GM23248 (cell line): ENCODE measurements at regions not wholly inside any gene's neighbourhood (a gene's known extent, or its start where the extent isn't known, plus 50 kb on each side); places are given as distances from the start of the nearest gene placed in this dataset.

Experiments
- DNase-seq: peaks from one replicate; pipeline ENCODE4 v3.0.0-alpha.2; 2015
- H2AFZ ChIP-seq: fragments of 200-600 bp; sonication (generic); 2 replicates; pipeline ENCODE4 v1.6.1; 2016; ENCODE audit warnings: antibody characterized with exemption
- H3F3A ChIP-seq: fragments of 200-600 bp; sonication (generic); 2 replicates; pipeline ENCODE4 v1.6.1; 2016; ENCODE audit warnings: mild to moderate bottlenecking, antibody characterized with exemption, mixed run types; ENCODE audit not compliant: insufficient read depth
- H3K27ac ChIP-seq: fragments of 200-600 bp; sonication (generic); 2 replicates; pipeline ENCODE4 v1.5.1; 2016; ENCODE audit warnings: mild to moderate bottlenecking
- H3K27me3 ChIP-seq: fragments of 200-600 bp; sonication (generic); replicated peaks from 2 replicates; pipeline ENCODE4 v1.6.1; 2016; ENCODE audit warnings: mild to moderate bottlenecking; ENCODE audit not compliant: insufficient read depth
- H3K36me3 ChIP-seq: fragments of 200-600 bp; sonication (generic); 2 replicates; pipeline ENCODE4 v1.6.1; 2016; ENCODE audit warnings: low read depth, mild to moderate bottlenecking
- H3K4me1 ChIP-seq: fragments of 200-600 bp; sonication (generic); 2 replicates; pipeline ENCODE4 v1.6.1; 2016; ENCODE audit warnings: mild to moderate bottlenecking; ENCODE audit not compliant: insufficient read depth
- H3K4me2 ChIP-seq: fragments of 200-600 bp; sonication (generic); one replicate; pipeline ENCODE4 v1.6.1; 2016; ENCODE audit warnings: mild to moderate bottlenecking; ENCODE audit not compliant: unreplicated experiment
- H3K4me3 ChIP-seq: fragments of 200-600 bp; sonication (generic); 2 replicates; pipeline ENCODE4 v1.5.1; 2016; ENCODE audit warnings: mild to moderate bottlenecking
- H3K79me2 ChIP-seq: fragments of 200-600 bp; sonication (generic); 2 replicates; pipeline ENCODE4 v1.6.1; 2016; ENCODE audit warnings: mild to moderate bottlenecking; ENCODE audit not compliant: insufficient read depth
- H3K9ac ChIP-seq: fragments of 200-600 bp; sonication (generic); 2 replicates; pipeline ENCODE4 v1.6.1; 2016; ENCODE audit warnings: mild to moderate bottlenecking
- H3K9me2 ChIP-seq: fragments of 200-600 bp; sonication (generic); 2 replicates; pipeline ENCODE4 v1.6.1; 2016; ENCODE audit warnings: mixed run types, mild to moderate bottlenecking, moderate library complexity; ENCODE audit not compliant: insufficient read depth
- H3K9me3 ChIP-seq: fragments of 200-600 bp; sonication (generic); one replicate; pipeline ENCODE4 v1.6.1; 2017; ENCODE audit warnings: low read depth
- H4K20me1 ChIP-seq: fragments of 200-600 bp; sonication (generic); 2 replicates; pipeline ENCODE4 v1.6.0; 2016; ENCODE audit not compliant: insufficient read depth
- EZH2 ChIP-seq: fragments of 200-600 bp; sonication (generic); IDR thresholded peaks from 2 replicates; pipeline ENCODE4 v1.6.1; 2018; ENCODE audit warnings: antibody characterized with exemption, mild to moderate bottlenecking; ENCODE audit not compliant: insufficient read depth, poor library complexity, severe bottlenecking
- EZH2phosphoT487 ChIP-seq: fragments of 200-600 bp; sonication (generic); IDR thresholded peaks from 2 replicates; pipeline ENCODE4 v1.6.1; 2018; ENCODE audit warnings: antibody characterized with exemption, moderate library complexity, mild to moderate bottlenecking, low read depth; ENCODE audit not compliant: insufficient read depth
- WGBS, 2 experiments: methylation state at CpG; one replicate each; pipeline ENCODE4 v1.1.6; 2015 to 2017; ENCODE audit warnings: low lambda C conversion rate in 2 of 2, low coverage in 1 of 2; ENCODE audit errors: missing lambda C conversion rate in 2 of 2; 5-methylcytosine and 5-hydroxymethylcytosine counted together
- in situ Hi-C: fragments of 300-500 bp; cut with MboI; formaldehyde crosslinking; loops from 2 replicates; pipeline ENCODE4 v1.15.0; 2020

DNA sequence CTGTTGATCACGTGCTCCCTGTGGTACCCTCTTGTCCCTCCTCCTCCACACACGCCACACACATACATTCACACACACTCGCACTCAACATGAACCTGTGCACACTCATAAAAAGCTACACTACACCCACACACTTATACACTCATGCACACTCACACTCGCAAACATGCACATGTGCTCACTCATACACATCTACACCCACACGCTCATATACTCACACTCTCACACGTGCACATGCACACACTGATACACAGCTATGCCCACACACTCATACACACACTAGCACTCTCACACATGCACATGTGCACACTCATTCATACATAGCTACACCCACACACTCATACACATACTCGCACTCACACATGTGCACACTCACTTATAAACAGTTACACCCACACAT lies 113.6 kb downstream of the LRATD1 start:
- H3F3A ChIP-seq = peaks cover 20% of the 10 kb centered on the region
- H3K4me1 ChIP-seq = peaks cover 24% of the 10 kb centered on the region
- H3K9me2 ChIP-seq = 0 out of 2 replicates have a peak, but pooled peaks cover 3% of the 10 kb centered on the region
- no peak overlapping the region for H3K4me3 ChIP-seq
- TF ChIP-seq EZH2 (no peak), EZH2phosphoT487 (no peak)
- H3K9ac ChIP-seq = no peak overlapping the region
- H2AFZ ChIP-seq = no peak overlapping the region
- H3K27ac ChIP-seq = no peak overlapping the region
- no peaks in the 10 kb centered on the region for H4K20me1 ChIP-seq
- H3K27me3 ChIP-seq = no peaks in the 10 kb centered on the region
- H3K36me3 ChIP-seq = no peaks in the 10 kb centered on the region
- in situ Hi-C loops = no loop called here
- H3K4me2 ChIP-seq = no peak overlapping the region
- H3K79me2 ChIP-seq = no peaks in the 10 kb centered on the region
- no peak for DNase-seq
- 80 to 82% methylated on average over 7 of the region's 7 CpGs for WGBS, 2 experiments
- no peaks in the 10 kb centered on the region for H3K9me3 ChIP-seq

DNA sequence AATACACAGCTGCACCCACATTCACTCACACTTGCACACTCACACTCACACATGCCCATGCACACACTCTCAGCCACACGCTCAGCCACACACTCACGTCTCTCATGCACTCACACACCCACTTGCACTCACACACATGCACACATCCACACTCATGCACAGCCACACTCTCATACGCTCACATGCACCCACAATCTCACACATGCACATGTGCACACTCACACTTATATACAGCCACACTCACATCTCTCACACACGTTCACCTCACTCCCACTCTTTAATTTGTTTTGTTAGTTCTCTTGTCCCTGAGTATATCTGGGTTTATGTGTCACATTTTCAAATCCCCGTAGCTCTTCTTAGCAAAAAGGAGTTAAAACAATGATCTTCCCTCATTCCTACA lies 114.9 kb downstream of the LRATD1 start:
- no peak for TF ChIP-seq EZH2
- TF ChIP-seq EZH2phosphoT487 = no peak
- DNase-seq = no peak
- WGBS, 2 experiments = 63 to 65% methylated on average over 5 of the region's 5 CpGs
- H3K79me2 ChIP-seq = no peaks in the 10 kb centered on the region
- H3F3A ChIP-seq = peaks cover 20% of the 10 kb centered on the region
- H3K36me3 ChIP-seq = no peaks in the 10 kb centered on the region
- H3K4me1 ChIP-seq = peaks cover 24% of the 10 kb centered on the region
- H3K9ac ChIP-seq = no peak overlapping the region
- H3K4me2 ChIP-seq = no peak overlapping the region
- H2AFZ ChIP-seq = no peak overlapping the region
- in situ Hi-C loops = no loop called here
- no peak overlapping the region for H3K27ac ChIP-seq
- H4K20me1 ChIP-seq = no peaks in the 10 kb centered on the region
- no peak overlapping the region for H3K4me3 ChIP-seq
- no peaks in the 10 kb centered on the region for H3K9me3 ChIP-seq
- 0 out of 2 replicates have a peak, but pooled peaks cover 3% of the 10 kb centered on the region for H3K9me2 ChIP-seq
- H3K27me3 ChIP-seq = no peaks in the 10 kb centered on the region

DNA sequence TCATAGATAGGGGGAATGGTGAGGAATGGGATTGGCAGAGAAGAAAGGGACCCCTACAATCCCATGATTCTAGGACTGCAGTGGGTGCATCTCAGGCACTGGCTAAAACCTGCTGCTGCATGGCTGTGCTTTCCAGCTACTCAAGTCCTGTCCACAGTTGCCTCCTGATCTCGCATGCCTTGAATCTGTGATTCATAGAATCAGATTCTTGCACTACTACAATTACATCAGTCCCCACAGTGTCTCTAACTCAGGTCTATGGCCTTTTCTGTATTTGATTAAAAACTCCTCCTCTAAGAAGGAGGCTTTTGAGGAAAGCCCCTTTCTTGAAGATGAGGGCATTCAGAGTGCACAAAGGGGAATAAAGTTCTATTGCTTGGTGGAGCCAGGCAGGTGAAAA lies 117.4 kb downstream of the LRATD1 start:
- in situ Hi-C loops = no loop called here
- 10 to 13% methylated on average over 1 of the region's 1 CpG for WGBS, 2 experiments
- DNase-seq = peak; percentile 80
- no peaks in the 10 kb centered on the region for H3K27me3 ChIP-seq
- H3K4me1 ChIP-seq = peaks cover 24% of the 10 kb centered on the region
- H3K9ac ChIP-seq = no peak overlapping the region
- no peaks in the 10 kb centered on the region for H3K9me2 ChIP-seq
- no peaks in the 10 kb centered on the region for H4K20me1 ChIP-seq
- H3K27ac ChIP-seq = no peak overlapping the region
- no peak overlapping the region for H3K4me3 ChIP-seq
- H3K9me3 ChIP-seq = no peaks in the 10 kb centered on the region
- no peak for TF ChIP-seq EZH2phosphoT487
- TF ChIP-seq EZH2 = no peak
- no peak overlapping the region for H3K4me2 ChIP-seq
- no peaks in the 10 kb centered on the region for H3K79me2 ChIP-seq
- H3K36me3 ChIP-seq = no peaks in the 10 kb centered on the region
- H2AFZ ChIP-seq = no peak overlapping the region
- H3F3A ChIP-seq = peaks cover 22% of the 10 kb centered on the region

DNA sequence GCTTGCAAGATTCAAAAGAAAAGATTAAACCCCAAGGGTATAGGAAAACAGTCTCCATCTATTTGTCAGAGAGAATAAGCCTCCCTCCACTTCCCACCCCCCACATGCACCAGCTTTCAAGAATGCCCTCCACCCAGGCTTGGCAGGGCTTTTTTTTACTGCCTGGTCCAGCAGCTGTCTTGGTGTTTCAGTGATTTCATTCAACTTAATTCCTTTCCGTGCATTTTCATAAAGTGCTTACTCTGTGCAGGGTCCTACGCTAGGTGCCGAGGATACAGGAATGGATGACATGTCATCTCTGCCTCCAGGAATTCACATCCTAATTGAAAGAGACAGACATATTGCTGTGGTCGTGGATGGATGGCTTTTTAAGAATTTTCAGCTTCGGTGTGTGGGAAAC lies 117.9 kb downstream of the LRATD1 start:
- TF ChIP-seq EZH2phosphoT487 = no peak
- no peak for TF ChIP-seq EZH2
- Histone ChIP-seq H3K4me2 (no peak overlapping the region), H3K27ac (no peak overlapping the region), H4K20me1 (no peaks in the 10 kb centered on the region), H3K36me3 (no peaks in the 10 kb centered on the region), H3F3A (peaks cover 26% of the 10 kb centered on the region), H3K9me2 (no peaks in the 10 kb centered on the region), H3K27me3 (no peaks in the 10 kb centered on the region), H3K4me3 (no peak overlapping the region), H3K79me2 (no peaks in the 10 kb centered on the region), H3K9ac (no peak overlapping the region), H3K9me3 (no peaks in the 10 kb centered on the region), H3K4me1 (peaks cover 19% of the 10 kb centered on the region), H2AFZ (no peak overlapping the region)
- WGBS, 2 experiments = 49 to 58% methylated on average over 5 of the region's 5 CpGs
- in situ Hi-C loops = no loop called here
- DNase-seq = no peak

DNA sequence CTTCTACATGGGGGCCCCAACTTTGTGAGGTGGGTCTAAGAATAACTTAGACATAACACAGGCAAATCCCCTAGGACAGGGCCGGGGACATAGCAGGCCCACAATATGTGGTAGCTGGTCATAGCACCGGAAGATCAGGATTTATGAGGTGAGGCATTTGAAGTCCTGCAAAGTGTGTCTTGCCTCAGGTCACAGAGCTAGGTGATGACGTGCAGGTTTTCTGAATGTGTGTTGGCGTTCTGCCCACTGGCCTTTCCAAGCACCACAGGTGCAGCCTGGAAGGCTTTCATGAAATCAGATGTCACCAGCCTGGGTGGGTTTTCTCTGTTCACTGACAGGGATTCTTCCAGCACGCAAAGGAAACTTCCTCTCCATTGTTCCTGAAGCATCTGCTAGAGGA lies 119.1 kb downstream of the LRATD1 start:
- Histone ChIP-seq H3K9me2 (no peaks in the 10 kb centered on the region), H3K4me1 (peaks cover 24% of the 10 kb centered on the region), H3K27ac (no peak overlapping the region), H3K79me2 (no peaks in the 10 kb centered on the region), H3K9me3 (no peaks in the 10 kb centered on the region), H3K36me3 (no peaks in the 10 kb centered on the region), H3F3A (peaks cover 32% of the 10 kb centered on the region), H3K9ac (no peak overlapping the region), H4K20me1 (no peaks in the 10 kb centered on the region), H3K4me2 (no peak overlapping the region), H3K4me3 (no peak overlapping the region), H3K27me3 (no peaks in the 10 kb centered on the region), H2AFZ (no peak overlapping the region)
- WGBS, 2 experiments = 58 to 61% methylated on average over 5 of the region's 5 CpGs
- TF ChIP-seq EZH2 (no peak), EZH2phosphoT487 (no peak)
- no peak for DNase-seq
- in situ Hi-C loops = no loop called here
